ENCODE measurements at regions not wholly inside any gene's neighbourhood (a gene's known extent, or its start where the extent isn't known, plus 50 kb on each side); places are given as distances from the start of the nearest gene placed in this dataset.

GRCh38 chr5:98524773-98525172 lies 248.7 kb upstream of the RGMB start:
- TF ChIP-seq CTCF (conservative IDR thresholded peaks at IDR 0.05; ENCODE audit: low read depth, low read length) (no peak), USF2 (IDR thresholded peaks at IDR 0.05; ENCODE audit: low read depth, low read length) (no peak), POLR2A (IDR thresholded peaks at IDR 0.05; ENCODE audit: low read depth, low read length) (no peak), RCOR1 (IDR thresholded peaks at IDR 0.05; ENCODE audit: insufficient replicate concordance, low read length) (no peak), MXI1 (IDR thresholded peaks at IDR 0.05; ENCODE audit: borderline replicate concordance, low read depth, low read length) (no peak), CEBPB (IDR thresholded peaks at IDR 0.05; ENCODE audit: low read depth, low read length) (no peak), MAZ (IDR thresholded peaks at IDR 0.05; ENCODE audit: borderline replicate concordance, low read depth, low read length) (no peak), SMC3 (IDR thresholded peaks at IDR 0.05; ENCODE audit: low read depth, low read length) (no peak), ELK1 (IDR thresholded peaks at IDR 0.05; ENCODE audit: borderline replicate concordance, low read depth, low read length) (no peak), FOS (IDR thresholded peaks at IDR 0.05; ENCODE audit: low read depth, low read length) (no peak)
